ENCODE measurements at regions not wholly inside any gene's neighbourhood (a gene's known extent, or its start where the extent isn't known, plus 50 kb on each side); places are given as distances from the start of the nearest gene placed in this dataset.

DNA sequence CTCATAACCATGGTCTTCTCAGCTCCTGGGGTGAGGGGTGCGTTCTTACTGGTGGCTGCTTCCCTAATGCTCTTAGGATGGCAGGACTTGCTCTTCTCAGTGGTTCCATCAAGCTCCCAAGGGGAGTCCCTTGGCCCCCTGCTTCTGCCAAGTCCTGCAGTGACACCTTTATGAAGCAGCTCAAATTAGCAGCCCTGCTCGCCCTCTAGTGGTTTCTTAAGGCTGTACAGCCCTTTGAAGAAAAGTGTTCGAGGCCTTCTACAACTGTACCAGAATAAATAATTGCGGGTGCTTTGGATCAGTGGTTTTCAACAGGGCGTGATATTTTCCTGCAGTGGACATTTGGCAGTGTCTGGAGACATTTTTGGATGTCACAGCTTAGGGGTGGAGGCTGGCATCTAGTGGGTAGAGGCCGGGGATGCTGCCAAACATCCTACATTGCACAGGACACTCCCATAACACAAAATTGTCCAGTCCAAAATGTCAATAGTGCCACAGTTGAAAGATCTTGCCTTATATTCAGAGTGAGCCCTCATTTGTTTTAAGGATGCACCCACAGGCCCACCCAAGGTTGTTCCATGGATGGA is 204.7 kb upstream of the S100G start:
- Mint-ChIP-seq H3K4me3 (no peak overlapping the region), H3K36me3 (ENCODE audit: low read depth) (no peaks in the 10 kb centered on the region), H3K27ac (no peak overlapping the region), H3K4me1 (ENCODE audit: low read depth) (peaks cover 6% of the 10 kb centered on the region), H3K9me3 (no peaks in the 10 kb centered on the region), H3K27me3 (no peaks in the 10 kb centered on the region)

DNA sequence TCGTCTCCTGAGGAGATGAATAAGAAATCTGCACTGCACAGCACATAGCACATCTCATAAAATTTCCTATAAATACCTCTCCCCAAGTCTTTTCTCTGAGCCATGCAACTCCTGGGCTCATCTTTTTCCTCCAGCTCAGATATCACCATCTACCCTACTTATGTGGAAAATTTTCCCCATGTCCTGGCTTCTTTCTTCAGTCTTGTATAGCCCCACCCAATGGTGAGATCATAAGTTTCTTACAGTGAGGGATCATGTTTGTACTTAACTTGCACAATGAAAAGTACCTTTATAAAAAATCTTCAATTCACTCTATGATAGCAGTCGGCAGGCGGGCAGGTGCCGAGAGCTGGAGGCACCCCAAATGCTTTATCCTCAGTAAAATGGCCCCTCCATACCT is 198.6 kb upstream of the S100G start:
- Mint-ChIP-seq H3K4me3 (no peak overlapping the region), H3K9me3 (no peaks in the 10 kb centered on the region), H3K27ac (no peak overlapping the region), H3K27me3 (no peaks in the 10 kb centered on the region), H3K36me3 (ENCODE audit: low read depth) (no peaks in the 10 kb centered on the region), H3K4me1 (ENCODE audit: low read depth) (peaks cover 6% of the 10 kb centered on the region)

DNA sequence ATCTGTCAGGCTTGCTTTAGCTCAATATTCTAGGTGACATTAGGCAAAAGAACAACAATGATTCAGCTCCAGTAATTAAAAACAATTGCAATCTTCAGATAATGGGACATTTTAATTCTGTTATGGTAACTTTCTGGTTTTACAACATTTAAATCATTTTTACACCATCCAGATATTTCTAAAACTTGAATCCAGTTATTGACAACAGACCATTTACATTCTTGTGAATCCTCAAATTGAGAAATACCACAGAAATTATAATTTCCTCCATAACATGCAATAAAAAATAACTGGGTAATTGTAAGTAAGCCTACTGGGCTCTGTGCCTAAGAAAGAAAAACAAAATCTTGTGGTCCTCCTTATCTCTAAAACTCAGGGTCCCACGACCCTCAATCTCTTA is 195.0 kb upstream of the S100G start:
- H3K4me1 Mint-ChIP-seq (ENCODE audit: low read depth), result no peaks in the 10 kb centered on the region
- no peak overlapping the region for H3K4me3 Mint-ChIP-seq
- H3K27me3 Mint-ChIP-seq, result no peaks in the 10 kb centered on the region
- no peaks in the 10 kb centered on the region for H3K36me3 Mint-ChIP-seq (ENCODE audit: low read depth)
- H3K9me3 Mint-ChIP-seq, result no peaks in the 10 kb centered on the region
- H3K27ac Mint-ChIP-seq, result no peak overlapping the region

DNA sequence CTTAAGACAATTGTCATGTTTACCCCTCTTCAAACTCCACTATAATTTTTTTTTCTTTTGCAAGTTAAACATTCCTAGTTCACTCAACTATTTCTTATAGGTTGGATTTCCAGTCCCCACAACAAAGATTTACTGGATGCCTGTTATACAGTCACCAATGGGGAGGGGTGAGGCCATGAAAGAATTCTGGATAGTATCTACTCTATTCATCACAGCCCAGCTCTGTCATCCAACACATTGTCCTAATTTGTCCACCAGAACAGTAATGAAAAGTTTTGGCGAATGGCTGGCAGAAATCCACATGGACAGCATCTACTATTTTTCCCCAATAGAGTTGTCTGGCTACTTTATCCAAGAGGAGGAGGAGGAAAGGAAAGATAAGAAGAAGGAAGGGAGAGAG is 192.7 kb upstream of the S100G start:
- Mint-ChIP-seq H3K36me3 (ENCODE audit: low read depth) (no peaks in the 10 kb centered on the region), H3K27me3 (no peaks in the 10 kb centered on the region), H3K27ac (no peak overlapping the region), H3K9me3 (no peaks in the 10 kb centered on the region), H3K4me3 (no peak overlapping the region), H3K4me1 (ENCODE audit: low read depth) (no peaks in the 10 kb centered on the region)

DNA sequence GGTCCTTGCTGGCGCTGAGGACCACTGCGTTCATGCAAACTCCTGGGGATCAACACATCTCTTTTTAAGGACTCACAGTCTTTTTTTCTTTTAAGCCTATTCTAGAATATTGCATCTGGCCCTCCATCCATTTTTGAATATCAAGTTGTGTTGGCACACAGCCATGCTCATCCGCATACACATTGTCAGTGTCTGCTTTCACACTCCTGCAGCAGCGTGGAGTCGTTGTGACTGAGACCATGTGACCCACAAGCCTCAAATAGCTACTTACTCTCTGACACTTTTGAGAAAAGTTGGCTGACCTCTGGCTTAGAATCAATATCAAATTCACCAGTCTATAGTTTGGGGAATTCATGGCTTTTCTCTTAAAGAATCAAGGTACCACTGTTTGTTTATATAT is 191.8 kb upstream of the S100G start:
- no peak overlapping the region for H3K4me3 Mint-ChIP-seq
- H3K36me3 Mint-ChIP-seq (ENCODE audit: low read depth), result no peaks in the 10 kb centered on the region
- H3K27ac Mint-ChIP-seq, result no peak overlapping the region
- H3K27me3 Mint-ChIP-seq, result no peaks in the 10 kb centered on the region
- H3K4me1 Mint-ChIP-seq (ENCODE audit: low read depth), result no peaks in the 10 kb centered on the region
- no peaks in the 10 kb centered on the region for H3K9me3 Mint-ChIP-seq

DNA sequence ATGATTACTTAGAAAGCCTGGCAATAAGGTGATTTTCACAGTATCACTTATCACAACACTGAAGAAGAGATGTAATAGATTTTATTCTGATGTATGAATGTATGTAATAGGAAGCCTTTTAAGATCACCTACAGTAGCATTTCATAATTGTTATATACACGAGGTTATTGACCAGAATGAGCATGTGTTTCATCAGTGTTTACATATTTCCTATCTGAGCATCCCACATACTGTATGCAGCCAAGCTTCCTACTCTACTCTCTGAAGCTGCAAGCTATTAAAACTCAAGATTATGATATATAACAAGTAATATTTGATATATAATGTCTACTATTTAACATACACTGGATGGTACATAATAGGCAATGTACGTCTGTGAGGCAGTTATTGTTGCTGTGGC is 190.9 kb upstream of the S100G start:
- H3K27me3 Mint-ChIP-seq, result no peaks in the 10 kb centered on the region
- H3K9me3 Mint-ChIP-seq, result no peaks in the 10 kb centered on the region
- H3K36me3 Mint-ChIP-seq (ENCODE audit: low read depth), result no peaks in the 10 kb centered on the region
- no peak overlapping the region for H3K27ac Mint-ChIP-seq
- H3K4me3 Mint-ChIP-seq, result no peak overlapping the region
- H3K4me1 Mint-ChIP-seq (ENCODE audit: low read depth), result no peaks in the 10 kb centered on the region

DNA sequence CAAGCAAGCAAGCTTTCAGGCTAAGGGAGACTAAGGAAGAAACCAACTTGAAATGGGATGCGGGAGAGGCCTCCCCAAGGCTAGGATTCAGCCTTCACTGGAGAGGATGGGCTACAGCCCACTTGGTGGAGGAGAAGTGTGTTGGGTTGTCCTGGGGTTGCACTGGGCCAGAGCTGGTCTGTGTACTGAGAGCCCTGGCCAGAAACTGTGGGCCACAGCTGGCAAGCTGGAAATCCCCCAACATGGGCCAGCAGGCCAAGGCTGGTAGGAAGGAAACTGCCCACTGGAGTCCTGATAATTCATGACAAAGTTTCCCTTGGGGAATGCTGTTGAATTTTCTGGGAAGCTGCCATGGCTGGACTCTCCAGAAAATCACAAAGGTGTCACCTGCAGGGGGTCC is 188.0 kb upstream of the S100G start:
- H3K9me3 Mint-ChIP-seq, result no peaks in the 10 kb centered on the region
- H3K36me3 Mint-ChIP-seq (ENCODE audit: low read depth), result no peaks in the 10 kb centered on the region
- no peak overlapping the region for H3K27ac Mint-ChIP-seq
- H3K4me1 Mint-ChIP-seq (ENCODE audit: low read depth), result no peaks in the 10 kb centered on the region
- H3K4me3 Mint-ChIP-seq, result no peak overlapping the region
- no peaks in the 10 kb centered on the region for H3K27me3 Mint-ChIP-seq

DNA sequence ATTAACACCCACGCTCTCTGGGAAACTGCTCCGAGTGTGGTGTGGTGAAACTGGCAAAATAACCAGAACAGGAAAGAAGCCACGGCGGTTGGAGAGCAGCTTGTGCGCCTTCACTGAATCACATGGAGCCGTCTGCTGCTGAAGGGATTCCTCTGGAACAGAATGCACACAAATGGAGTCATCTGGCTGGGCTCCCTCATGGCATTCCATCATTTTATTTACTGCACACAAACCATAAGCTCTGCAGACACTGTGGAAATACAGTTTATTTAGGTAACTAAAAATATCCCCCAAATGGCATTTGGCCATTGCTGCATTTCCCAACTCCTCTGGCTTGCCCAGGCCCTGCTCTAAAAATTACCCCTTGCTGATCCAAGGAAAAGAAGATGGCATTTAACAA is 187.0 kb upstream of the S100G start:
- no peaks in the 10 kb centered on the region for H3K4me1 Mint-ChIP-seq (ENCODE audit: low read depth)
- no peaks in the 10 kb centered on the region for H3K9me3 Mint-ChIP-seq
- H3K27ac Mint-ChIP-seq, result no peak overlapping the region
- H3K36me3 Mint-ChIP-seq (ENCODE audit: low read depth), result no peaks in the 10 kb centered on the region
- no peaks in the 10 kb centered on the region for H3K27me3 Mint-ChIP-seq
- no peak overlapping the region for H3K4me3 Mint-ChIP-seq

DNA sequence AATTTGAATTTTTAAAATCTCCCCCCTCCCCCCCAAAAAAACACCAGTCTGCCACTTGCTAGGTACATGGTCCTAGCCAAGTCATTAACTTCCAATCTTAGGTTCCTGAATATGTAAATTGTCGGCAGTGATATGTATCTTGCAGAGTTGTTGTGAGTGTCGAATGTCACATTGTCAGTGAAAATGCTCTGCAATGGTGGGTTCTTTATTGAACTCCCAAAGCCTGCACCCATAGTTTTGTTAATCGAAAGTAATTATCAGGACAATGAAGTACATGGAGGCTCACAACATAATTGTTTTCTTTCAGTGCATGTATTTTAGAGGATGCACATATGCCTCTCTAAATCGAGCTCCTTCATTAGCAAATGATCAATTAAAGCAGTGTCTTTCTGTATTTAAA is 185.6 kb upstream of the S100G start:
- H3K27me3 Mint-ChIP-seq, result no peaks in the 10 kb centered on the region
- no peak overlapping the region for H3K27ac Mint-ChIP-seq
- no peak overlapping the region for H3K4me3 Mint-ChIP-seq
- H3K36me3 Mint-ChIP-seq (ENCODE audit: low read depth), result no peaks in the 10 kb centered on the region
- H3K4me1 Mint-ChIP-seq (ENCODE audit: low read depth), result no peaks in the 10 kb centered on the region
- H3K9me3 Mint-ChIP-seq, result no peaks in the 10 kb centered on the region

DNA sequence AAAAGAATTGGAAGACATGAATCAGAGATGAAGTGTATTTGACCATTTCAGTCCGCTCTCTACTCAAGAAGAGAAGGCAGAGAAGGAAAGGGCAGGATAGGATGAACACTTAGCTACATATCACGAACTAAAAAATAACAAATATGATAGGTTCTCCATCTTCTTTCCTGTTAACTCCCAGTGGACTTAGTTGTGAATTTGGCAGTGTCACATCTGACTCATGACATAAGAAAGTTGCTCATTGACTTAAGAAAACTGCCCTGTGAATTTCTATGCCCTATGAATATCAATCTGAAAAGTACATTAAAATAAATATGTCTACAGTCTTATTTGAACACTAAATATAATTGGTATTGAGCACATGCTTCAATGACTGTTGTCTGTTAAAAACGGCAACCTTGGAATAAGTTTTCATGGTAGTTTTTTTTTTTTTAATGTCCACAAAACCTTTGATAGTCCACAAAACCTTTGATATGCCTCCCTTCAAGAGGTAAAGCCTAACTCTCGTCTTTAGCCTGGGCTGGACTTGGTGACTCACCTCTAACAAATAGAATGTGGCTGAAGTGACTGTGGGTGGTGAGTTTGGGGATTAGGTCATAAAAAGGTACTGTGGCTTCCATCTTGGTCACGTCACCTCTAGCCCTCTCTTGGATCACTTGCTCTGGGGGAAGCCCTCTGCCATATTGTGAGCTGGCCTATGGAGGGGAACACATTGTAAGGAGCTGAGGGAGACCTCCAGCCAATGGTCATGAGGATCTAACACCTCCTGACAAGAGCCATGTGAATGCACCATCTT is 184.7 kb upstream of the S100G start:
- Mint-ChIP-seq H3K36me3 (ENCODE audit: low read depth) (no peaks in the 10 kb centered on the region), H3K27ac (no peak overlapping the region), H3K9me3 (no peaks in the 10 kb centered on the region), H3K4me3 (no peak overlapping the region), H3K4me1 (ENCODE audit: low read depth) (no peaks in the 10 kb centered on the region), H3K27me3 (no peaks in the 10 kb centered on the region)

DNA sequence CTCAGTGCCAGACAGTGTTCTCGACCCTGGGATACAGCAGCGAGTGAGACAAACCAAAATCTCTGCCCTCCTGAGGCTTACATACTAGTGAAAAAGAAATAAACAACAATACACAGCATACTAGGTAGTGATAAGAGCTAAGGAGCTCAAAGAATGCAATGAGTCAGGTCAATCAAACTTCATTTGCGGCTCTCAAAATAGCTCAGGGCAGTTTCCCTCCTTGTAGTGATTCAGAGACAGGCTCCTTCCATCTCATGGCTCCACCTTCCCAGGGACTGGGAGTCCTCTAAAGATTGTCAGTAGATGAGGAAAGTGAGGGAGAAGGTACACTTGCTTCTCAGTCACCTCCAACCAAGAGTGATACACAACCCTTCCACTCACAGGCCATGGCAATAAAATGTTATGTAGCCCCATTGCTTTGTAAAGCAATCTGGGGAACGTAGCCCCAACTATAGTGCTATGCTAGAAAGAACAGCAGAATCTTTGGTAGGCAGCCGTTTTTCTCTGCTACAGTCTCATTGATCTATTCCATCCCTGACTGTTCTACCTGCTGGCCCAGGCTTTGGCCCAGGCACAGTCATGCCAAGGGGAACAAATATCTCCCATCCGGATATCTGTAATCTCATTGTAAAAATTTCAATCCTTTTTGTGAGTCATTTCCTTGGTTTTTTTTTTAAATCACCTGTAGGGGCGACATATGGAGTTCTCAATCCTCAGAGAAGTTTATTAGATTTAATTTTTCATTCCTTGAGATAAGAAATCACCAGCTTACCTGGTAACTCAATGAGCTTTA is 183.1 kb upstream of the S100G start:
- Mint-ChIP-seq H3K36me3 (ENCODE audit: low read depth) (no peaks in the 10 kb centered on the region), H3K4me1 (ENCODE audit: low read depth) (peaks cover 3% of the 10 kb centered on the region), H3K27ac (no peak overlapping the region), H3K9me3 (no peaks in the 10 kb centered on the region), H3K27me3 (no peaks in the 10 kb centered on the region), H3K4me3 (no peak overlapping the region)

DNA sequence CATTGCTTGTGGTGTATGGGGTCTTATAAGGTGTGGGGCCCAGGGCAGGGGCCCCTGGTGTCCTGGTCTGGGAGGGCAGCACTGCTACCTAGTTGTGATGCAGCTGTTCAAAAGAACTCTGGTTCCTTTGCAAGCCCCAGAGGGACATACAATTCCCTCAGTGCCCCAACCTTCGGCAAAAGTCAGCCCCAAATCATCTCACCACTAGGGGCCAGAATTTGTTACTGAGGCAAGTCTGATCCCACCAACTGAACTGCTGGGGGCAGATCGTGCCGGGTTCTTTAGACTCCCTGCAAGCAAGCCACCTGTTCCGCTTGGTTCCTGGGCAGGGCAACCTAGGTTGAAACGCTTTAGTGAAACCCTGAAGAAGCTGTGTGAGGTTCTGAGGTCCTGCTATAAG is 180.1 kb upstream of the S100G start:
- Mint-ChIP-seq H3K27me3 (no peaks in the 10 kb centered on the region), H3K36me3 (ENCODE audit: low read depth) (no peaks in the 10 kb centered on the region), H3K4me1 (ENCODE audit: low read depth) (peaks cover 10% of the 10 kb centered on the region), H3K27ac (no peak overlapping the region), H3K9me3 (no peaks in the 10 kb centered on the region), H3K4me3 (no peak overlapping the region)

DNA sequence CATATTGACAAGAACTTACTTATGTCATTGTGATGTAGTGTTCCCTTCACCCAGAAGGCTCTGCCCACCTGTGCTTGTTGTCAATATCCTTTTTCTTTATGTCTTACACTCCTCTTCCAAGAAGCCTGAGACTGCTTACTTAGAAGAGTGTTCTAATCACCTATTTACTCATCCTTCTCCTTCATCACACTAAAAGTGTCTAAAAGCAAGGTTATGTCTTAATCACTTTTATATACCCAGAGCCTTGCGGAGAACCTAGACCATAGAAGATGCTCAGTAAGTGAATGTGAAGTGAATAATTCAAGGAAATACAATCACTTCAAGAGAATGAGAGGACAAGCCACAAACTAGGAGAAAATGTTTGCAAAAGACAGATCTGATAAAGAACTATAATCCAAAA is 177.6 kb upstream of the S100G start:
- Mint-ChIP-seq H3K4me3 (no peak overlapping the region), H3K36me3 (ENCODE audit: low read depth) (no peaks in the 10 kb centered on the region), H3K9me3 (no peaks in the 10 kb centered on the region), H3K27ac (no peak overlapping the region), H3K27me3 (no peaks in the 10 kb centered on the region), H3K4me1 (ENCODE audit: low read depth) (peaks cover 10% of the 10 kb centered on the region)

DNA sequence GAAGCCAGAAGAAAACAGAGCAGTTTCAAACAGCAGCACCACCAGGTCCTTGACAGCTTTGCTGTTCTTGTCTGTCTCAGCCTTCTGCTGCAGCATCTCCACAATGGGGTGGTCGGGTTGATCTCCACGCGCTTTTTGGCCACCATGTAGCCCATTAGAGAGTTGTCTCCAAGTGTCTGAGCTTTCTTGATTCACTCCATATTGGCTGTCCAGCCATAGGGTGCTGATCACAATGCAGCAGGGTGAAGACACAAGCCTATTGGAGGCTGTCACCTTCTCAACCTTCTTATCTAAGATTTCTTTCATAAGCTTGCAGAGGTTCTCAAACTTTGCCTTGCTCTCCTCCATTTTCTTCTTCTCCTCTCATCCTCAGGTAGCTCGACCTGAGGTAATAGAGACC is 175.4 kb upstream of the S100G start:
- peaks cover 22% of the 10 kb centered on the region for H3K4me1 Mint-ChIP-seq (ENCODE audit: low read depth)
- no peaks in the 10 kb centered on the region for H3K27me3 Mint-ChIP-seq
- no peak overlapping the region for H3K27ac Mint-ChIP-seq
- no peaks in the 10 kb centered on the region for H3K36me3 Mint-ChIP-seq (ENCODE audit: low read depth)
- no peak overlapping the region for H3K4me3 Mint-ChIP-seq
- H3K9me3 Mint-ChIP-seq, result no peaks in the 10 kb centered on the region

DNA sequence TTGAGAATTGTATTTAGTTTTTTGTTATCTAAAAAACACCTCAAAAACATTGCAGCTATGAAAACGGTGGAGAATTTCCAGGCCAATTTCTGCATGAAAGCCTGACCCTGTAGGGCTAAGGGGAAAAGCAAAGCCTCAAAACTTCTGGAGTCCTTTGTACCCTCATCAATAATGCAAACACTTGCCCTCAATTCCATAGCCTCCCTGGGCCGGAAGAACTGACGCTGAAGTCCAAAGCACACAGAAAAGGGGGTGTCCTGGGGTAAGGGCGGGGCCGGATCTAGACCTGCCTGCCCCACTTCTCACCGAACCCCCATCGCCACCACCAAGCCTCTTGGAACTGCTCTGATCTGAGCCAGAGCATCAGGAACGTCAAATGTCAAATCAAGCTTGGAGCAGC is 173.9 kb upstream of the S100G start:
- Mint-ChIP-seq H3K9me3 (no peaks in the 10 kb centered on the region), H3K27me3 (no peaks in the 10 kb centered on the region), H3K4me1 (ENCODE audit: low read depth) (peaks cover 30% of the 10 kb centered on the region)

More for the DNA sequence above, 173.9 kb upstream of the S100G start:
- Mint-ChIP-seq H3K4me3 (no peak overlapping the region), H3K36me3 (ENCODE audit: low read depth) (no peaks in the 10 kb centered on the region), H3K27ac (no peak overlapping the region)

Data from stimulated activated naive CD8-positive, alpha-beta T cell treated with anti-CD3 and anti-CD28 coated beads, Interleukin-15, Interleukin-2, amounts not matched to agents 100 ng/mL and 50 ng/mL, for 24 hours (primary cell).